ENCODE measurements at regions not wholly inside any gene's neighbourhood (a gene's known extent, or its start where the extent isn't known, plus 50 kb on each side); places are given as distances from the start of the nearest gene placed in this dataset.

- intact Hi-C loops (cut with micrococcal nuclease), result loop anchor here (10.0 kb wide), 1 partner anchor 1677 kb away; no protein-coding TSS in a partner anchor
- no peaks in the 10 kb centered on the region for H3K36me3 Mint-ChIP-seq (ENCODE audit: insufficient read depth, unreplicated experiment)
- H3K4me3 Mint-ChIP-seq (ENCODE audit: unreplicated experiment), result no peak overlapping the region
- H3K27me3 Mint-ChIP-seq (ENCODE audit: insufficient read depth, unreplicated experiment), result no peaks in the 10 kb centered on the region
- no peak for TF ChIP-seq CTCF (IDR thresholded peaks at IDR 0.05; ENCODE audit: unreplicated experiment)
- ChIA-PET POLR2A (no interaction called here), CTCF (interaction anchor here (0.5 kb wide), 1 partner anchor 793 kb away, joined by 3 read pairs; no protein-coding TSS in a partner anchor)
- no peak for DNase-seq (ENCODE audit: unreplicated experiment)
- no peak overlapping the region for H3K27ac Mint-ChIP-seq (ENCODE audit: low read depth, unreplicated experiment)
- H3K9me3 Mint-ChIP-seq (ENCODE audit: unreplicated experiment), result no peaks in the 10 kb centered on the region
- H3K4me1 Mint-ChIP-seq (ENCODE audit: insufficient read depth, unreplicated experiment), result no peaks in the 10 kb centered on the region
- no TSS peak for BruUV-seq (replicated peaks)
Measured at GRCh38 chr2:65647249-65647842, 214.9 kb upstream of the SPRED2 start.

GRCh38 chr2:65640793-65641103 is 208.3 kb upstream of the SPRED2 start:
- no peak overlapping the region for H3K27ac Mint-ChIP-seq (ENCODE audit: low read depth, unreplicated experiment)
- H3K9me3 Mint-ChIP-seq (ENCODE audit: unreplicated experiment), result no peaks in the 10 kb centered on the region
- ChIA-PET CTCF (interaction anchor here (0.6 to 3.4 kb wide), 22 partner anchors 9 to 1274 kb away, joined by 3 to 11 read pairs (median 3); no protein-coding TSS in a partner anchor), POLR2A (interaction anchor here (0.7 to 2.7 kb wide), 4 partner anchors 10 to 793 kb away, joined by 3 to 16 read pairs (median 6); partner anchors contain the start of gene MEIS1)
- H3K36me3 Mint-ChIP-seq (ENCODE audit: insufficient read depth, unreplicated experiment), result no peaks in the 10 kb centered on the region
- intact Hi-C loops (cut with micrococcal nuclease), result loop anchor here (1.0 to 10.0 kb wide), 5 partner anchors 71 to 1684 kb away; no protein-coding TSS in a partner anchor
- H3K4me3 Mint-ChIP-seq (ENCODE audit: unreplicated experiment), result peak overlapping the region; percentile 7
- H3K27me3 Mint-ChIP-seq (ENCODE audit: insufficient read depth, unreplicated experiment), result no peaks in the 10 kb centered on the region
- no peak for TF ChIP-seq CTCF (IDR thresholded peaks at IDR 0.05; ENCODE audit: unreplicated experiment)
- H3K4me1 Mint-ChIP-seq (ENCODE audit: insufficient read depth, unreplicated experiment), result peaks cover 28% of the 10 kb centered on the region
- BruUV-seq (replicated peaks), result no TSS peak
- DNase-seq (ENCODE audit: unreplicated experiment), result no peak

- POLR2A ChIA-PET, result interaction anchor here (0.6 to 3.8 kb wide), 12 partner anchors 9 to 1887 kb away, joined by 3 to 18 read pairs (median 4); partner anchors contain the start of gene MEIS1
- BruUV-seq (replicated peaks), result no TSS peak
- H3K4me1 Mint-ChIP-seq (ENCODE audit: insufficient read depth, unreplicated experiment), result peaks cover 28% of the 10 kb centered on the region
- H3K9me3 Mint-ChIP-seq (ENCODE audit: unreplicated experiment), result no peaks in the 10 kb centered on the region
- CTCF ChIA-PET, result interaction anchor here (0.6 to 3.4 kb wide), 16 partner anchors 10 to 1415 kb away, joined by 3 to 11 read pairs (median 4); no protein-coding TSS in a partner anchor
- no peak overlapping the region for H3K4me3 Mint-ChIP-seq (ENCODE audit: unreplicated experiment)
- H3K27me3 Mint-ChIP-seq (ENCODE audit: insufficient read depth, unreplicated experiment), result no peaks in the 10 kb centered on the region
- peak; percentile 81 for DNase-seq (ENCODE audit: unreplicated experiment)
- peak overlapping the region; percentile 29 for H3K27ac Mint-ChIP-seq (ENCODE audit: low read depth, unreplicated experiment)
- no peak for TF ChIP-seq CTCF (IDR thresholded peaks at IDR 0.05; ENCODE audit: unreplicated experiment)
- H3K36me3 Mint-ChIP-seq (ENCODE audit: insufficient read depth, unreplicated experiment), result no peaks in the 10 kb centered on the region
- intact Hi-C loops (cut with micrococcal nuclease), result no loop called here
Measured at GRCh38 chr2:65639156-65639864, 206.9 kb upstream of the SPRED2 start.

GRCh38 chr2:65638443-65638842 is 206.0 kb upstream of the SPRED2 start:
- CTCF ChIA-PET, result interaction anchor here (0.7 to 1.3 kb wide), 3 partner anchors 10 to 791 kb away, joined by 3 to 8 read pairs (median 4); no protein-coding TSS in a partner anchor
- POLR2A ChIA-PET, result interaction anchor here (0.7 to 3.8 kb wide), 8 partner anchors 11 to 796 kb away, joined by 3 to 18 read pairs (median 4); partner anchors contain the start of gene MEIS1
- DNase-seq (ENCODE audit: unreplicated experiment), result no peak
- no peaks in the 10 kb centered on the region for H3K27me3 Mint-ChIP-seq (ENCODE audit: insufficient read depth, unreplicated experiment)
- no peak overlapping the region for H3K4me3 Mint-ChIP-seq (ENCODE audit: unreplicated experiment)
- intact Hi-C loops (cut with micrococcal nuclease), result no loop called here
- H3K36me3 Mint-ChIP-seq (ENCODE audit: insufficient read depth, unreplicated experiment), result peaks cover 2% of the 10 kb centered on the region
- H3K4me1 Mint-ChIP-seq (ENCODE audit: insufficient read depth, unreplicated experiment), result peaks cover 28% of the 10 kb centered on the region
- H3K27ac Mint-ChIP-seq (ENCODE audit: low read depth, unreplicated experiment), result no peak overlapping the region
- no peak for TF ChIP-seq CTCF (IDR thresholded peaks at IDR 0.05; ENCODE audit: unreplicated experiment)
- no TSS peak for BruUV-seq (replicated peaks)
- H3K9me3 Mint-ChIP-seq (ENCODE audit: unreplicated experiment), result no peaks in the 10 kb centered on the region

Measured in MCF 10A (cell line).